Lower leg skin (tissue), 4 donors: ENCODE measurements at regions not wholly inside any gene's neighbourhood (a gene's known extent, or its start where the extent isn't known, plus 50 kb on each side); places are given as distances from the start of the nearest gene placed in this dataset.

Source experiments
- DNase-seq, 2 donors: peaks; one replicate each; pipeline ENCODE4 v3.0.0-alpha.2; 2019; ENCODE audit warnings: low spot score in 2 of 2
- H3K4me3 ChIP-seq: fragments of 200-600 bp; sonication (generic); 2 replicates; pipeline ENCODE4 v1.5.1; 2017; ENCODE audit warnings: mild to moderate bottlenecking, low read depth; ENCODE audit not compliant: poor library complexity, severe bottlenecking
- POLR2A ChIP-seq, 2 donors: fragments of 450-650 bp; IDR thresholded peaks; one replicate each; pipeline ENCODE4 v1.6.1; 2016 to 2017; ENCODE audit warnings: antibody characterized with exemption in 2 of 2, mild to moderate bottlenecking in 1 of 2, moderate library complexity in 1 of 2
- WGBS, 2 donors: methylation state at CpG; one replicate each; pipeline ENCODE4 v1.1.5; 2018; 5-methylcytosine and 5-hydroxymethylcytosine counted together
- intact Hi-C: fragments of 100-400 bp; cut with DNase I; formaldehyde crosslinking; loops from one replicate; pipeline ENCODE4 v1.15.0; 2023; ENCODE audit warnings: low total_unique reads
- TF ChIP-seq, protein P1 (sequence below), 3 donors: fragments of 450-650 bp; IDR thresholded peaks; one replicate each; pipeline ENCODE4 v1.5.1; 2016; ENCODE audit warnings: antibody characterized with exemption in 3 of 3, mild to moderate bottlenecking in 3 of 3, moderate library complexity in 2 of 3

DNA sequence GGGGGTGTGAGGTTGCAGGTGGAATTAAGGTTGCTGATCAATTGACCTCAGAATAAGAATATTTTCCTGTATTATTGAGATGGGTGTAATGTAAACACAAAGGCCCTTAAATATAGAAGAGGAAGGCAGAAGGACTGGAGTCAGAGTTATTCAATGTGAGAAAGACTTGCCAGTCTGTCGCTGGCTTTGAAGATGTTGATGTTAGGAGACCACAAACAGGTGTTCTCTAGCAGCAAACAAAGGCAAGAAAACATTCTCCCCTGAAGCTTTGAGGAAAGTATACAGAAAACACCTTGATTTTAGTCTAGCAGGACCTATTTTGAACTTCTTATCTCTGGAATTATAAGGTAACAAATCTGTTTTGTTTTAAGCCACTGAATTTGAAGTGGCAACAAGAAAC is 138.9 kb upstream of the PTPRK start:
- WGBS, 2 donors: 68 to 73% methylated on average over 1 of the region's 1 CpG
- DNase-seq: no peak
- intact Hi-C loops: no loop called here
- no peak for TF ChIP-seq POLR2A (IDR thresholded peaks at IDR 0.05)
- TF ChIP-seq, protein P1, sequence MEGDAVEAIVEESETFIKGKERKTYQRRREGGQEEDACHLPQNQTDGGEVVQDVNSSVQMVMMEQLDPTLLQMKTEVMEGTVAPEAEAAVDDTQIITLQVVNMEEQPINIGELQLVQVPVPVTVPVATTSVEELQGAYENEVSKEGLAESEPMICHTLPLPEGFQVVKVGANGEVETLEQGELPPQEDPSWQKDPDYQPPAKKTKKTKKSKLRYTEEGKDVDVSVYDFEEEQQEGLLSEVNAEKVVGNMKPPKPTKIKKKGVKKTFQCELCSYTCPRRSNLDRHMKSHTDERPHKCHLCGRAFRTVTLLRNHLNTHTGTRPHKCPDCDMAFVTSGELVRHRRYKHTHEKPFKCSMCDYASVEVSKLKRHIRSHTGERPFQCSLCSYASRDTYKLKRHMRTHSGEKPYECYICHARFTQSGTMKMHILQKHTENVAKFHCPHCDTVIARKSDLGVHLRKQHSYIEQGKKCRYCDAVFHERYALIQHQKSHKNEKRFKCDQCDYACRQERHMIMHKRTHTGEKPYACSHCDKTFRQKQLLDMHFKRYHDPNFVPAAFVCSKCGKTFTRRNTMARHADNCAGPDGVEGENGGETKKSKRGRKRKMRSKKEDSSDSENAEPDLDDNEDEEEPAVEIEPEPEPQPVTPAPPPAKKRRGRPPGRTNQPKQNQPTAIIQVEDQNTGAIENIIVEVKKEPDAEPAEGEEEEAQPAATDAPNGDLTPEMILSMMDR (IDR thresholded peaks at IDR 0.05): no peak
- H3K4me3 ChIP-seq: no peak overlapping the region

DNA sequence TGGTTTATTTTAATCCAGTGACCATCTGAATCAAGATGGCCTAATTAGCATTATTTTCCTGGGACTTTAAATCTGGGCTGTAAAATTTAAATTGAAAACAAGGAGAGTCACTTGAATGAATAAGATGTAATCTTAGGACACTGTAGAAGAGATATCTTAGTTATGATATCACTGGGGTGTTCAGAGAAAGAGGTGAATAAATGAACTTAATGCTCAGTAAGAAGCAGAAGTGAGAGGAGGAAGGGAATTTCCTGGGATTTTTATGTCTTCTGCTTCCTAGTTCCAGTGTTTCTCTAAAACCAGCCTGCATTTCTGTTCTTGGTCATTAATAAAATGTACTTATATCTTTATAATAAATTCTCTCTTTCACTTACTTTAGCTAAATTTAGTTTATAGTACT is 136.8 kb upstream of the PTPRK start:
- TF ChIP-seq POLR2A (IDR thresholded peaks at IDR 0.05): no peak
- TF ChIP-seq, protein P1 (IDR thresholded peaks at IDR 0.05): no peak
- intact Hi-C loops: no loop called here
- H3K4me3 ChIP-seq: no peak overlapping the region
- DNase-seq: no peak

DNA sequence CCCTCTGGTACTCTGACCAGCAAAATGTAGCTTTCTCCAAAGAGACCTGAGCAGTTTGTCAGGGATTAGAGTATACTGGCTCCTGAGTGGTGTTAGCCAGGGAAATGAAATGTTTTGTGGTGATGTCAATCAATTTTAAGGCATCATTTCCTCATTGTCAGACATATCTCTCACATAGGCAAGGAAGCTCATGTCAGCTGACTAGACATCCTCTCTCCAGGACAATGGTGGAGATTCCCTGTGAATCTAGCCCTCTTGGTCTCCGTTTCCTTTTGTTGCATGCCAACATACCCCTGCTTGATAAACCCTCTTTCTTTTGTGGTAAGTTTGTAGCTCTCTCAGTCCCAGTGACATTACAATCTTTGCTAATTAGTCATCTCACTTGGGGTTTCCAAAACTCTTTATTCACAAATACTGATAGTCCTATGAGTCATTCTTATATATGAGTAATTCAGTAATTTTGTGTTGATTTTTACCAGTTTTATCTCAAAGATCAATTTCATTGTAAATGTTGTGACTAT is 135.6 kb upstream of the PTPRK start:
- WGBS, 2 donors: 30 to 37% methylated on average over 1 of the region's 1 CpG

DNA sequence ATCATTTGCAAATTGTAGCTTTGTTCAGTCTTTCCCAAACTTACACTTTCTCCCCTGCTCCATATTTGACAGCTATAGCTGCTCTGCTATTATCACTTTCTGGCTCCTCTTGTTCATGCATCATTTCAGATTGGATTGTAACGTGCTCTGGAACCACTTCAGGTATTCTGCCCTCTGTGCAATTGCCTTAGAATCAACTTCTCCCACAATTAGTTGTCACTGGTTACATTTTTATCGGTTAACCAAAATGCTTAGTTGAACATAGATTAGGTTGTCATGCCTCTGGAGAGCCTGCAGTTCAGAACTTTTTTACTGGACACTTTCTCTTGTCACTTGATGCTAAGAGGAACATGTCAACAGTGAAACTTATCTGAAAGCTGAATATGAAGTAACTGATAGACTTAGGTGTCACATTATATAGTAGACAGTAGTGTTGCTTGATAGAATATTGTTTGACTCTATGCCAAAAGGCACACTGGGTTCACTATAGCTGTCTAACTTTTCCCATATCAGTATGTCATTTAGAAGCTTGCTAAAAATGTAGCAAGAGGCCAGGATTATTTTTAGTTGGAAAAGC is 127.7 kb upstream of the PTPRK start:
- TF ChIP-seq, protein P1 (IDR thresholded peaks at IDR 0.05): no peak
- no peak for TF ChIP-seq POLR2A (IDR thresholded peaks at IDR 0.05)
- no peak for DNase-seq
- H3K4me3 ChIP-seq: no peak overlapping the region
- WGBS, 2 donors: 77 to 84% methylated on average over 2 of the region's 2 CpGs
- intact Hi-C loops: no loop called here

More for the DNA sequence above, 135.6 kb upstream of the PTPRK start:
- H3K4me3 ChIP-seq: no peak overlapping the region
- intact Hi-C loops: no loop called here
- no peak for TF ChIP-seq POLR2A (IDR thresholded peaks at IDR 0.05)
- TF ChIP-seq, protein P1 (IDR thresholded peaks at IDR 0.05): no peak
- no peak for DNase-seq

DNA sequence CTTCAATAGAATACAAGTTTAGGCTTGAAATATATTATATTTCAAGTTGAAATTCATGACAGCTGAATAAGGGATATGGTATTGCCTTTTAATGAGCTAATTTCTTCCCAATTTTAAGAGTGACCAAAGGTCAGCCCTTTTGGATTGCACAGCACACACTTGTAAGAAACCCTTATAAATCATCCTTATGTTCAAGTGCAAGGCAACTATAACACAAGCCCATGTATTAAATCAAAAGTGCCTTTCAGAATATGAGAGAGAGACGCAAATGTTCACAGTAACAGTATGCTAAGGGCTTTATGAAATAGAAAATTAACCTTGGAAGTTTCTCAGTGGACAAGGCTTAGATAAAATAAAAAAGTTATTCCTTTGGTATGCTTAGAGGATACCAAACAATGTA is 121.7 kb upstream of the PTPRK start:
- TF ChIP-seq, protein P1 (IDR thresholded peaks at IDR 0.05): no peak
- TF ChIP-seq POLR2A (IDR thresholded peaks at IDR 0.05): no peak
- no peak overlapping the region for H3K4me3 ChIP-seq
- intact Hi-C loops: no loop called here
- no peak for DNase-seq
- 74 to 89% methylated on average over 1 of the region's 1 CpG for WGBS, 2 donors

DNA sequence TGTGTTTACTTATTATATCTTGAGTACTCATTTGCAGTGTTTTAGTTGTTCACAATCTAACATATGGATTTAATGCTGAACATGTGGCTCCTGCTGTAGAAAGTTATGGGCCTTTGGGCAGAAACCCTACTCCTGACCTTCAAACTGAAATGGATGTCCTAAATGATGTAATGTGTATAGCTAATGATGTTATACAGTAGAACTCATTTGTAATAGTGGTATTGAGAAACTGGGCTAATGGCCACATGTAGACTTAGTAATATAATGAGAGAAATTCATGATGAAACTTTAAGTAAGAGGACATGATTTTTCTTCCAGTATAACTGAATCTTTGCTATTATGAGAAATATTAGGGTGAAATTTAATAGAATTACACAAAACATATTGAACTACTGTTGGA is 121.3 kb upstream of the PTPRK start:
- no peak for TF ChIP-seq POLR2A (IDR thresholded peaks at IDR 0.05)
- TF ChIP-seq, protein P1 (IDR thresholded peaks at IDR 0.05): no peak
- H3K4me3 ChIP-seq: no peak overlapping the region
- intact Hi-C loops: no loop called here
- DNase-seq: no peak
